Neural crest cell (in vitro differentiated cells): ENCODE measurements at regions not wholly inside any gene's neighbourhood (a gene's known extent, or its start where the extent isn't known, plus 50 kb on each side); places are given as distances from the start of the nearest gene placed in this dataset.

ENCODE experiments used
- DNase-seq: peaks from one replicate; pipeline ENCODE4 v3.0.0; 2021; ENCODE audit warnings: low read depth, mixed read lengths, low spot score
- H3K27ac Mint-ChIP-seq: one replicate; pipeline ENCODE4 v1.8.0; 2021; ENCODE audit warnings: mild to moderate bottlenecking, mixed read lengths; ENCODE audit not compliant: unreplicated experiment
- H3K27me3 Mint-ChIP-seq: 2 replicates; pipeline ENCODE4 v1.8.0; 2021; ENCODE audit warnings: low read depth, mild to moderate bottlenecking, mixed read lengths
- H3K36me3 Mint-ChIP-seq: 2 replicates; pipeline ENCODE4 v1.8.0; 2021; ENCODE audit warnings: low read depth, mild to moderate bottlenecking, mixed read lengths
- H3K4me1 Mint-ChIP-seq: 2 replicates; pipeline ENCODE4 v1.8.0; 2021; ENCODE audit warnings: mixed read lengths
- H3K4me3 Mint-ChIP-seq: one replicate; pipeline ENCODE4 v1.8.0; 2021; ENCODE audit warnings: mild to moderate bottlenecking, mixed read lengths
- H3K9me3 Mint-ChIP-seq: 2 replicates; pipeline ENCODE4 v1.8.0; 2021; ENCODE audit warnings: mixed read lengths
- TF ChIP-seq, protein P1 (sequence below): fragments of 200-600 bp; sonication (generic); conservative IDR thresholded peaks from 2 replicates; pipeline ENCODE4 v1.5.0; 2021; ENCODE audit warnings: antibody characterized with exemption, mild to moderate bottlenecking

DNA sequence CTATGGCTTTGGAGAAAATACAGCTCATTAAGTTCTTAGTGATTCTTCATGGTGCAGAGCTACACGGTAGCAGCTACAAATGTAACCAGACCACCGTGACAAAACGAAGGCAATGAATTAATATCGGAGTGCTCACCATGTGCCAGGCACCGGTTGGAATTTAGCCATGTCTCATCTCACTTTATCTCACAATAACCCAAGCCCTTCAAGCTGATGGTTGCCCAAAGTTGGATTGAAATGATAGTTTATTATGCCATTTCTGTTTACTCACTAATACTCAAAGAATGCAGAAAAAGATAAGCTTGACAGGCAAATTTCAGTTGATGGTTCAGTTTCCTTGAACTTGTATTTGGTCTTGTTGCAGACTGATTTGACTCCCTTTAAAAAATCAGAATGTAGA, 312.6 kb downstream of the SKIDA1 start:
- Mint-ChIP-seq H3K27me3 (no peaks in the 10 kb centered on the region), H3K4me3 (no peak overlapping the region), H3K9me3 (peaks cover 6% of the 10 kb centered on the region), H3K4me1 (peaks cover 5% of the 10 kb centered on the region), H3K27ac (no peak overlapping the region), H3K36me3 (peaks cover 2% of the 10 kb centered on the region)
- TF ChIP-seq, protein P1, sequence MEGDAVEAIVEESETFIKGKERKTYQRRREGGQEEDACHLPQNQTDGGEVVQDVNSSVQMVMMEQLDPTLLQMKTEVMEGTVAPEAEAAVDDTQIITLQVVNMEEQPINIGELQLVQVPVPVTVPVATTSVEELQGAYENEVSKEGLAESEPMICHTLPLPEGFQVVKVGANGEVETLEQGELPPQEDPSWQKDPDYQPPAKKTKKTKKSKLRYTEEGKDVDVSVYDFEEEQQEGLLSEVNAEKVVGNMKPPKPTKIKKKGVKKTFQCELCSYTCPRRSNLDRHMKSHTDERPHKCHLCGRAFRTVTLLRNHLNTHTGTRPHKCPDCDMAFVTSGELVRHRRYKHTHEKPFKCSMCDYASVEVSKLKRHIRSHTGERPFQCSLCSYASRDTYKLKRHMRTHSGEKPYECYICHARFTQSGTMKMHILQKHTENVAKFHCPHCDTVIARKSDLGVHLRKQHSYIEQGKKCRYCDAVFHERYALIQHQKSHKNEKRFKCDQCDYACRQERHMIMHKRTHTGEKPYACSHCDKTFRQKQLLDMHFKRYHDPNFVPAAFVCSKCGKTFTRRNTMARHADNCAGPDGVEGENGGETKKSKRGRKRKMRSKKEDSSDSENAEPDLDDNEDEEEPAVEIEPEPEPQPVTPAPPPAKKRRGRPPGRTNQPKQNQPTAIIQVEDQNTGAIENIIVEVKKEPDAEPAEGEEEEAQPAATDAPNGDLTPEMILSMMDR, result no peak
- no peak for DNase-seq

DNA sequence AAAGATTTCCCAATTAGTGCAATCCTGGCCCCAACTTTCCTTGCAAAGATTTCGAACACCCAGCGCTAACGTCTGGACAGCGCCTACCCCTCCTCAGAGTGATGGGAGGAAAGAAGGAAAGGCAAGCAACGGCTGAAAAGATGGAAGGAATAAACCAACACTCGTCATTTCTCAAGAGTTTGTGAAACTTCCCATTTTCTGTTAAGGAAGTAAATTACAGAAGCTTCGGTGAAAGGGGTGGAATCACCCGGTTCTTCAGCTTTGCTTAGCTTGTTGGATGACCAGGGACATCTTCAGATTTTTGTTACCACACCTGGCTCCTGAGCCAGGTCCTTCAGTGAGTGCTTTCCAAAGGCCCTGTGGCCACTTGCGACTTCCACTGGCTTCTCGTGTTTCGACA, 313.1 kb downstream of the SKIDA1 start:
- Mint-ChIP-seq H3K9me3 (peaks cover 8% of the 10 kb centered on the region), H3K27ac (no peak overlapping the region), H3K4me1 (peaks cover 5% of the 10 kb centered on the region), H3K36me3 (peaks cover 5% of the 10 kb centered on the region), H3K27me3 (no peaks in the 10 kb centered on the region), H3K4me3 (no peak overlapping the region)
- TF ChIP-seq, protein P1, result no peak
- DNase-seq, result no peak

DNA sequence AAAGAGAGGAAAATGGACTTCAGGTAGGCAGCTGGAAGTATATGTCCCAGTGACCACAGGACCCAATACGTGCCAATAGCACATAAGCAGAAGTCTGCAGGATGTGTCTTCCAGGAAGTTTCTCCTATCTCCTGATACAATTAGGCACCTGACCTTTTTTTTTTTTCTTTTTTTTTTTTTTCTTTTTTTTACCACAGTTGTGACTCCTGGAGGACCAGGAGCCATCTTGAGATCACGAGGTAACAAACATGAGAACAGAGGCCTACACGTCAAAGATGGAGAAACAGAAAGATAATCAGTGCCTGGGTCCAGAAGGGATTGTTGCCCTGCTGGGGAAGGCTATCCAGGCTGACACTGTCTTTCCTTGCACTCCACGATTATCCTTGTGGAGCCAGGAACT, 312.4 kb upstream of the NEBL start:
- Mint-ChIP-seq H3K27ac (no peak overlapping the region), H3K9me3 (peaks cover 11% of the 10 kb centered on the region), H3K4me1 (peaks cover 5% of the 10 kb centered on the region), H3K27me3 (no peaks in the 10 kb centered on the region), H3K4me3 (no peak overlapping the region), H3K36me3 (peaks cover 8% of the 10 kb centered on the region)
- DNase-seq, result no peak
- TF ChIP-seq, protein P1, result no peak

DNA sequence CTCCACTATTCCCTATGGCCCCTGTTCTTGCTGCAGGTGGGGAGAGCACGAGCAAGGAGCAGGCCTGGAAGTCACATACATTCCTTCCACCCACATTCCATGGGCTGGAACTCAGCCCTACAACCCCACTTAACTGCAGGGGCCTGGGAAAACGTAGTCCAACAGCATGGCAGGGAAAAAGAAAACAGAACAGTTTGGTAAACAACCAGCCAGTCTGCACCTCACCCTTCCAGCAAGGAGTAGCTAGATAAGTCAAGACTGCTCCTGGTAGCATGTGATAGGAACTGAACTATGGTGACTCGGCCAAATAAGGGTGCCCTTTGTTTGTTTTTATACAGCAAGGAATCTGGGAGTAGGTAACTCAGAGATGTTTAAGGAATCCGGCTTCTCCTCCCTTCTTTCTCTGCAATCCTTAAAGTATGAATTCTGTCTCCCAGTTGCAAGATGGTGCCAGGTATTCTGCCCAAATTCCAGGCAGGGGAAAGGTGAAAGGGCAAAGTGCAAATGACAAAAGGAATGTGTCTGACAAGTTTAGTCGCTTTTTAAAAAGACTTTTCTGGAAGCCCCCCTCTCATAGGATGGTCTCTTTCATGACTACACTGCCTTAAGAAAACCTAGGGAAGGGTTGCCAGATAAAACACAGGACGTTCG, 311.7 kb upstream of the NEBL start:
- no peak for DNase-seq
- Mint-ChIP-seq H3K4me3 (no peak overlapping the region), H3K27me3 (no peaks in the 10 kb centered on the region), H3K9me3 (peaks cover 11% of the 10 kb centered on the region), H3K27ac (no peak overlapping the region), H3K36me3 (peaks cover 8% of the 10 kb centered on the region), H3K4me1 (peaks cover 5% of the 10 kb centered on the region)
- TF ChIP-seq, protein P1, result no peak

DNA sequence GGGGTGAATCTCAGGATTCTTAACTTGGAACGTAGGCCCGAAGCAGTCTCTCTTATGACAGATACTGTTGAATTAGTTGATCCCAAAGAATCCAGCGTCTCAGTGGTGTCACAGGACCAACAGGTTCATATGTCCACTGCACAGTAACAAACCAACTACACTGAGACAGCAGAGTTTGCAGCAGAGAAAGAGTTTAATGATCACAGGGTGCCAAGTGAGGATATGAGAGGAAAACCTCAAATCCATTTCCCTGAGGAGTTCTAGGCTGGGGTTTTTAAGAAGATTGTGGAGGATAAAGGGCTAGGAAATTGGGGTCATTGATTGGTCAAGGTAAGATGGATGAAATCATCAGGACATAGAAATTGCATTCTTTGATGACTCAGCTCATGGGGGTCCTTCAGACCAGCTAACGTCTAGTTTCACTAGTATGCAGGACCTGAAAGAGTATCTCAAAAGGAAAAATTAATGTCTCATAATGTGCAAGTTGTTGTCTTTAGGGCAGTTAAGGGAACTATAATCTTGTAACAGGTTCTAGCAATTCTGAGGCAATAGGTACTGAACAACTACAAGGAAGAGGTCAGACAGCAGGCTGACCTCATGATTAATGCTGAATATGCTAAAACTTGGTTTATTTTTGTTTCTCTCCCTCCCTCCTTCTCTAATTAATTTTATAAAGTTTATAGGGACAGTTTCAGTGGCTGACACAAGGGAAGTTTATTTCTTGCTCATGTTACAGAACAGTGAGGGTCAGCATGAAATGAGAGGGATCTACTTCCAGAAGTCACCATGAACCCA, 310.9 kb upstream of the NEBL start:
- TF ChIP-seq, protein P1, result no peak
- Mint-ChIP-seq H3K4me3 (no peak overlapping the region), H3K4me1 (peaks cover 1% of the 10 kb centered on the region), H3K36me3 (peaks cover 8% of the 10 kb centered on the region), H3K27me3 (no peaks in the 10 kb centered on the region), H3K9me3 (peaks cover 11% of the 10 kb centered on the region), H3K27ac (no peak overlapping the region)
- no peak for DNase-seq
